ENCODE measurements at regions not wholly inside any gene's neighbourhood (a gene's known extent, or its start where the extent isn't known, plus 50 kb on each side); places are given as distances from the start of the nearest gene placed in this dataset.

- TF ChIP-seq CTCF (IDR thresholded peaks at IDR 0.05; ENCODE audit: low read length) = no peak
- no peak for TF ChIP-seq EZH2 (IDR thresholded peaks at IDR 0.05; ENCODE audit: borderline replicate concordance, low read length)
Measured at GRCh38 chr2:18118703-18119102, 240.2 kb downstream of the KCNS3 start.
